Esophagus muscularis mucosa (tissue), 4 donors: ENCODE measurements at regions not wholly inside any gene's neighbourhood (a gene's known extent, or its start where the extent isn't known, plus 50 kb on each side); places are given as distances from the start of the nearest gene placed in this dataset.
A peak's percentile ranks its signal among the peaks of the same experiment; 100 is the strongest.

Source experiments
- DNase-seq: peaks from one replicate; pipeline ENCODE4 v3.0.0-alpha.2; 2017; ENCODE audit errors: extremely low spot score
- H3K27ac ChIP-seq, 4 donors: fragments of 200-600 bp; sonication (generic); replicated peaks in 1 of 4; 1 replicate in 3 of 4; 2 replicates in 1 of 4; pipeline ENCODE4 v1.5.1; 2016 to 2019; ENCODE audit warnings: mild to moderate bottlenecking in 1 of 4
- H3K27me3 ChIP-seq, 4 donors: fragments of 200-600 bp; sonication (generic); one replicate each; pipeline versions ENCODE4 v1.5.1 to v1.6.0; 2016 to 2019
- H3K36me3 ChIP-seq, 4 donors: fragments of 200-600 bp; sonication (generic); one replicate each; pipeline ENCODE4 v1.5.1; 2016 to 2019
- H3K4me1 ChIP-seq, 4 donors: fragments of 200-600 bp; sonication (generic); one replicate each; pipeline ENCODE4 v1.5.1; 2016 to 2019
- H3K4me3 ChIP-seq, 4 donors: fragments of 200-600 bp; sonication (generic); 1 replicate in 2 of 4; 2 replicates in 2 of 4; pipeline ENCODE4 v1.5.1; 2016 to 2019; ENCODE audit warnings: mild to moderate bottlenecking in 4 of 4, moderate library complexity in 1 of 4
- H3K9me3 ChIP-seq, 4 donors: fragments of 200-600 bp; sonication (generic); 1 replicate in 3 of 4; 2 replicates in 1 of 4; pipeline ENCODE4 v1.5.1; 2016 to 2019
- EP300 ChIP-seq: sonication (generic); formaldehyde crosslinking; IDR thresholded peaks from one replicate; pipeline ENCODE4 v1.6.1; 2017; ENCODE audit warnings: antibody characterized with exemption
- POLR2A ChIP-seq: fragments of 450-650 bp; IDR thresholded peaks from one replicate; pipeline ENCODE4 v1.6.1; 2017; ENCODE audit warnings: antibody characterized with exemption, moderate library complexity, mild to moderate bottlenecking, low read depth
- POLR2AphosphoS5 ChIP-seq, 2 donors: sonication (generic); formaldehyde crosslinking; IDR thresholded peaks; one replicate each; pipeline ENCODE4 v1.6.1; 2017; ENCODE audit warnings: antibody characterized with exemption in 2 of 2
- WGBS: methylation state at CpG from one replicate; pipeline ENCODE4 v1.1.5; 2018; 5-methylcytosine and 5-hydroxymethylcytosine counted together
- intact Hi-C: fragments of 100-400 bp; cut with DNase I; formaldehyde crosslinking; loops from one replicate; pipeline ENCODE4 v1.15.1; 2023
- TF ChIP-seq, protein P1 (sequence below), 3 experiments: fragments of 200-600 bp in 2 of 3; fragments of 450-650 bp in 1 of 3; sonication (generic) in 2 of 3; IDR thresholded peaks; one replicate each; pipeline ENCODE4 v1.5.1; 2017 to 2019; ENCODE audit warnings: antibody characterized with exemption in 3 of 3, mild to moderate bottlenecking in 2 of 3, moderate library complexity in 1 of 3

DNA sequence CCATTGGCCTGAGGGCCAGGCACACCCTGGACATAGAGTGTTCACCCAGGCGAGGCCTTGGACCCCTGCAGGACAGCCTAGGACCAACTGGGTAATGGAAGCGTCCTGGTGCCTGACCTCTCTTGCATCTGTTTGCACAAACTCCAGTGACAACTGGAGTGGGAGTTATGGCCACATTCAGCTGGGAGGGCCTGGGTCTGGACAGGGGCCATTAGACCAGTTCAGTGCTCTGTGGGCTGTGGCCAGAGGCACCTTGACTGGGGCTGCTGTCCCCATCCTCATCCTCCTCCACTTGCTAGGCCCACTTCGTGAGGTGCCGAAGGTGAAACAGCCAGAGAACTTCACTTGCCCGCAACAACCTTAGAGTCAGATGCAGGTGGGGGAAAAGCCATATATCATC, 372.7 kb upstream of the IRX1 start:
- TF ChIP-seq, protein P1, sequence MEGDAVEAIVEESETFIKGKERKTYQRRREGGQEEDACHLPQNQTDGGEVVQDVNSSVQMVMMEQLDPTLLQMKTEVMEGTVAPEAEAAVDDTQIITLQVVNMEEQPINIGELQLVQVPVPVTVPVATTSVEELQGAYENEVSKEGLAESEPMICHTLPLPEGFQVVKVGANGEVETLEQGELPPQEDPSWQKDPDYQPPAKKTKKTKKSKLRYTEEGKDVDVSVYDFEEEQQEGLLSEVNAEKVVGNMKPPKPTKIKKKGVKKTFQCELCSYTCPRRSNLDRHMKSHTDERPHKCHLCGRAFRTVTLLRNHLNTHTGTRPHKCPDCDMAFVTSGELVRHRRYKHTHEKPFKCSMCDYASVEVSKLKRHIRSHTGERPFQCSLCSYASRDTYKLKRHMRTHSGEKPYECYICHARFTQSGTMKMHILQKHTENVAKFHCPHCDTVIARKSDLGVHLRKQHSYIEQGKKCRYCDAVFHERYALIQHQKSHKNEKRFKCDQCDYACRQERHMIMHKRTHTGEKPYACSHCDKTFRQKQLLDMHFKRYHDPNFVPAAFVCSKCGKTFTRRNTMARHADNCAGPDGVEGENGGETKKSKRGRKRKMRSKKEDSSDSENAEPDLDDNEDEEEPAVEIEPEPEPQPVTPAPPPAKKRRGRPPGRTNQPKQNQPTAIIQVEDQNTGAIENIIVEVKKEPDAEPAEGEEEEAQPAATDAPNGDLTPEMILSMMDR (IDR thresholded peaks at IDR 0.05), result no peak
- TF ChIP-seq EP300, result no peak
- no peak for TF ChIP-seq POLR2A
- Histone ChIP-seq H3K4me3 (no peak overlapping the region), H3K9me3 (no peaks in the 10 kb centered on the region), H3K4me1 (no peaks in the 10 kb centered on the region), H3K36me3 (no peaks in the 10 kb centered on the region), H3K27me3 (no peaks in the 10 kb centered on the region), H3K27ac (no peak overlapping the region)
- peak; percentile 74 for DNase-seq
- 90% methylated on average over 2 of the region's 5 CpGs for WGBS
- intact Hi-C loops, result no loop called here

DNA sequence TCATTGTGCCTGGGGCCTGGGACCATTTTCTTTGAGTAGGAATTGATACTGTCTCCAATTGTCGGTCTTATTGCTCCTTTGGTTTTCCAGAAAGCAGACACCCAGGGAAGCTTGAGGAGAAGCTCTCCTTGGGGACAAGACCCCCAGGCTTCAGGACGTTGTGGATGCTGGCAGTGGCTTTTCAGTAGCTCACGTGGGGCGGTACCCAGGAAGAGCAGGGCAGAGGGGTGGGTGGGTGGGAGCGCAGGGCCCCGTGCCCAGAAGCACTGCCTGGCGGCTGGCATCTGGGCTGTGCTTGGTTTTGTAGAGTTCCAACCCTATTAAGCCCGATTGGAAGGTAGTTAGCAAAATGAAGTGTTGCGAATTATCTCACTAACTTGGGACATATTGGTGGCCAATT, 374.2 kb upstream of the IRX1 start:
- 91% methylated on average over 9 of the region's 9 CpGs for WGBS
- no peaks in the 10 kb centered on the region for H3K36me3 ChIP-seq
- peak; percentile 70 for DNase-seq
- H3K9me3 ChIP-seq, result no peaks in the 10 kb centered on the region
- no peaks in the 10 kb centered on the region for H3K27me3 ChIP-seq
- TF ChIP-seq POLR2AphosphoS5 (IDR thresholded peaks at IDR 0.05) (no peak), EP300 (no peak)
- H3K4me3 ChIP-seq, result no peak overlapping the region
- H3K4me1 ChIP-seq, result no peaks in the 10 kb centered on the region
- intact Hi-C loops, result no loop called here
- no peak overlapping the region for H3K27ac ChIP-seq

DNA sequence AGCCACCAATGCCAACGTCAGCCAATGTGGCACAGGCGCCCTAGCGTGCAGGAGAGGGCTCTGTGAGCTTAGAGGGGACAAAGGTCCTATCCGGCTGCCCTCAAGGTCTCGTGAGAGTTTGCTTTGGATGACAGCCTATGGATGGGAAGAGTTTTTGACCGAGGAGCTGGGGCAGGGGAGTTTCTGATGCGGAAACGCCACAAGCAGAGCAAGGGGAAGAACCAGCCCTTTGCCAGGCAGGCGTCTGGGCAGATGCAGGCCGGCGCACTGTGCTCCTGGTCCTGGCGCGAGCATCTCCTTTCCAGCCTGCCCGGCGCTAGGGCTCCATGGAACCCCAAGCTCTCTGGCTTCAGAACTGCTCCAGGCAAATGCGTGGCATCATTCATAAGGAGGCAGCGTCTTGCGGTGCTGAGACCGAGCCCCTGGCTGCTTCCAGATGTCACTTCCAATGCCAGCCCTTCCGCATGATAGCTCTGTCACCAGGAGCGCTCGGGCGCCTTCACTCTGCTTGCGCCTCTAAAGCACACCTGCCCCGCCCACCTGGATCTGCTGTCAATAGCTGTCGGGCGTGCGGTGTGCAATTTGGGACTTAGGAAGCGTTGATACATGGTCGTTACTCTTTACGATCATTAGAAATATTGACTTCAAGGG, 374.9 kb upstream of the IRX1 start:
- Histone ChIP-seq H3K36me3 (no peaks in the 10 kb centered on the region), H3K4me1 (no peaks in the 10 kb centered on the region), H3K27me3 (no peaks in the 10 kb centered on the region), H3K4me3 (no peak overlapping the region), H3K9me3 (no peaks in the 10 kb centered on the region), H3K27ac (no peak overlapping the region)
- no peak for DNase-seq
- TF ChIP-seq POLR2AphosphoS5 (IDR thresholded peaks at IDR 0.05), result no peak
- no peak for TF ChIP-seq POLR2A
- TF ChIP-seq, protein P1 (IDR thresholded peaks at IDR 0.05), result no peak
- no peak for TF ChIP-seq EP300
- 89% methylated on average over 28 of the region's 31 CpGs for WGBS
- intact Hi-C loops, result no loop called here

DNA sequence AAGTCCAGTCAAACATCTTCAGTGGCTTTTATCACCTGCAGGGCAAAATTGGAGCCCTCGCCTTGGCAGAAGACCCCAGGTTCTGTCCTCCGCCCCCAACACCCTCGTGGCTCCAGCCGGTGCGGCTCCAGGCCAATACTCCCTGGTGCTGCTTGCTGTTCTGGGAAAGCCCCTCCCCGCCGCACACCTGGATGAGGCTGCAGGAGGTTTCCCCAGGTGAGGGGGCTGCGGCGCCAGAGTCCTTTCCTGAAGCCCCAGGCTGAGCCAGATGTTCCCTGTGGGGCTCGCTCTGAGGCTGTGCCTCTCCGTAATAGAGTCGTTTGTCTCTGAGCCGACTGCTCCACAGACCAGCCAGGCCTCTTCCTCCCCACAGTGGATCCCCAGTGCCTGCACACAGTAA, 375.4 kb upstream of the IRX1 start:
- no peak for DNase-seq
- intact Hi-C loops, result no loop called here
- H3K4me1 ChIP-seq, result no peaks in the 10 kb centered on the region
- H3K4me3 ChIP-seq, result no peak overlapping the region
- TF ChIP-seq EP300 (no peak), POLR2AphosphoS5 (IDR thresholded peaks at IDR 0.05) (no peak), POLR2A (no peak)
- TF ChIP-seq, protein P1 (IDR thresholded peaks at IDR 0.05), result no peak
- H3K27ac ChIP-seq, result no peak overlapping the region
- no peaks in the 10 kb centered on the region for H3K36me3 ChIP-seq
- H3K27me3 ChIP-seq, result peaks cover 0 to 4% (median 0%) of the 10 kb centered on the region in 4 donors
- 100% methylated on average over 1 of the region's 13 CpGs for WGBS
- H3K9me3 ChIP-seq, result no peaks in the 10 kb centered on the region

DNA sequence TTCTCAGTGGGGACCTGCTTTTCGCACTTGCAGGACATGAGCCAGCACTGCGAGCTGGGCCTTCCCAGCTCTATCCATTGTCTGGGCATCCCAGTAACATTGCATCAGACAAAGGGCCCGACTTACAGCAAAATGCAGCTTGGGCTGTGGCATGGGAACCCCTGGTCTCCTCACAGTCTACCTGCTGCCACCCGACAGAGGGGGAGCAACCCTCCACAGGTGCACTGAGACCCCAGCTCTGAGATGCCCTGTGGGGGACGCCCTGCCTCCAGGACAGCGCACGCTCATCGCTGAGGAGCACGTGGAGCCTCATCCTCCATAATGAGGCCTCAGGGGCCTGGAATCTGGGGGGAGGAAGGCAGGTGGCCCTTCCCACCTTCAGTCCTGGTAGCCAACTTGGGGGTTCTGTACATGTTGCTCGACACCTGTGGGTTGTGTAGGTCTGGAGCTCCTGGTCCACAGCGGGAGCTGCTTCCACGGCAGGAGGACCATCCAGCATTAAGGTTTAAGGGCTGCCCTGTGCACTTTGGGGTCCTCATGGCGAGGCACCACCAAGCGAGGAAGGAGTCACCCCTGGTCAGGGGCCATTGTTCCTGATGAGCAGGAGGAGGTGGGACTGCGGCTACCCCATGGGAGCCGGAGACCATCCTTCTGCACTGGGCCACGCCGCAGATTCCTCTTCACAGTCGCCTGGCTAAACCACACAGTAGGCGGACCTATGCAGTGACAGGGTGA, 376.5 kb upstream of the IRX1 start:
- 82% methylated on average over 9 of the region's 20 CpGs for WGBS
- Histone ChIP-seq H3K27me3 (peaks cover 0 to 10% (median 0%) of the 10 kb centered on the region in 4 donors), H3K27ac (no peak overlapping the region), H3K4me3 (no peak overlapping the region), H3K4me1 (no peaks in the 10 kb centered on the region), H3K36me3 (no peaks in the 10 kb centered on the region), H3K9me3 (no peaks in the 10 kb centered on the region)
- TF ChIP-seq EP300 (no peak), POLR2AphosphoS5 (IDR thresholded peaks at IDR 0.05) (no peak), POLR2A (no peak)
- DNase-seq, result no peak
- intact Hi-C loops, result no loop called here
